T-helper 2 cell treated with Interferon-gamma antibody and Interleukin-4, amounts not matched to agents 100 ng/mL and 5 ng/mL, for 36 hours (primary cell): ENCODE measurements at regions not wholly inside any gene's neighbourhood (a gene's known extent, or its start where the extent isn't known, plus 50 kb on each side); places are given as distances from the start of the nearest gene placed in this dataset.

Experiments
- intact Hi-C: fragments of 100-400 bp; cut with micrococcal nuclease; formaldehyde crosslinking; loops from one replicate; pipeline ENCODE4 v1.15.1; 2023

GRCh38 chr14:56918849-56919574, 108.7 kb upstream of the OTX2 start:
- intact Hi-C loops, result no loop called here

- intact Hi-C loops, result no loop called here
Observed at GRCh38 chr14:56905282-56905681, 95.0 kb upstream of the OTX2 start.

- intact Hi-C loops, result no loop called here
Observed at GRCh38 chr14:56903304-56903969, 93.2 kb upstream of the OTX2 start.

- intact Hi-C loops, result no loop called here
Observed at GRCh38 chr14:56902385-56902784, 92.1 kb upstream of the OTX2 start.

GRCh38 chr14:56900726-56901125, 90.4 kb upstream of the OTX2 start:
- intact Hi-C loops, result no loop called here

- intact Hi-C loops, result no loop called here
Observed at GRCh38 chr14:56899829-56900228, 89.5 kb upstream of the OTX2 start.

GRCh38 chr14:56896922-56897321, 86.6 kb upstream of the OTX2 start:
- intact Hi-C loops, result no loop called here

GRCh38 chr14:56896231-56896630, 86.0 kb upstream of the OTX2 start:
- intact Hi-C loops, result no loop called here

GRCh38 chr14:56895154-56895553, 84.9 kb upstream of the OTX2 start:
- intact Hi-C loops, result no loop called here

GRCh38 chr14:56894591-56894991, 84.3 kb upstream of the OTX2 start:
- intact Hi-C loops, result no loop called here

GRCh38 chr14:56892959-56893358, 82.7 kb upstream of the OTX2 start:
- intact Hi-C loops, result no loop called here

- intact Hi-C loops, result no loop called here
Observed at GRCh38 chr14:56891226-56891625, 80.9 kb upstream of the OTX2 start.

- intact Hi-C loops, result no loop called here
Observed at GRCh38 chr14:56889705-56890104, 79.4 kb upstream of the OTX2 start.

- intact Hi-C loops, result no loop called here
Observed at GRCh38 chr14:56888274-56888673, 78.0 kb upstream of the OTX2 start.

- intact Hi-C loops, result no loop called here
Observed at GRCh38 chr14:56887216-56887615, 76.9 kb upstream of the OTX2 start.

- intact Hi-C loops, result no loop called here
Observed at GRCh38 chr14:56886471-56887062, 76.3 kb upstream of the OTX2 start.

- intact Hi-C loops, result no loop called here
Observed at GRCh38 chr14:56885825-56886224, 75.5 kb upstream of the OTX2 start.

GRCh38 chr14:56884617-56885016, 74.3 kb upstream of the OTX2 start:
- intact Hi-C loops, result no loop called here

- intact Hi-C loops, result no loop called here
Observed at GRCh38 chr14:56881181-56881580, 70.9 kb upstream of the OTX2 start.

- intact Hi-C loops, result no loop called here
Observed at GRCh38 chr14:56878766-56879165, 68.5 kb upstream of the OTX2 start.

GRCh38 chr14:56875104-56875675, 64.9 kb upstream of the OTX2 start:
- intact Hi-C loops, result no loop called here

- intact Hi-C loops, result no loop called here
Observed at GRCh38 chr14:56874375-56874774, 64.1 kb upstream of the OTX2 start.
